ENCODE measurements at regions not wholly inside any gene's neighbourhood (a gene's known extent, or its start where the extent isn't known, plus 50 kb on each side); places are given as distances from the start of the nearest gene placed in this dataset.

DNA sequence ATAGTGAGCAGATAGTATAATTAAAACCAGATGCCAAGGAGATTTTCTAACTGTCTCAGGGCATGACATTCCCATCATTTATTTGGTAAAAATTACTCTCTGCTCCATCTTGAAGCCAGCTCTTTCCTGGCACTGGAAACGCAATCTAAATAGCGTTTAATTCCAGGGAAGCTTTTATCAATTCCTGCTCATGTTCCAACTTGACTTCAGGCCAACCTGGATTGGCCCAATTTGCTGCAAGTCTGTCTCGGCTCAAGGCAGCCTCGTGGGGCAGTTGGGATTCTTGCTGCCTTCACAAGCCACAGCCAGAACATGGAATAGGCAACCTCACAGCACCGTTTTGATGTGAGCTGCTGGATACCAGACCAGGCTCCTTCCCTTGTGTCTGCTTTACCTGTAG is 1255.9 kb downstream of the TBC1D22A start:
- Histone ChIP-seq H4K20me1 (ENCODE audit: insufficient read depth, low read length, poor library complexity, severe bottlenecking) (no peaks in the 10 kb centered on the region), H3K27me3 (ENCODE audit: insufficient read depth, low read length, poor library complexity, severe bottlenecking) (no peaks in the 10 kb centered on the region), H3F3A (ENCODE audit: low read depth) (no peaks in the 10 kb centered on the region), H2AFZ (ENCODE audit: low read length) (no peak overlapping the region), H3K4me1 (ENCODE audit: insufficient read depth, low read length, poor library complexity, severe bottlenecking) (no peaks in the 10 kb centered on the region), H3K79me2 (ENCODE audit: insufficient read depth, low read length) (no peaks in the 10 kb centered on the region), H3K4me3 (ENCODE audit: low read length, poor library complexity, severe bottlenecking) (no peak overlapping the region), H3K9ac (ENCODE audit: low read depth, low read length, poor library complexity, severe bottlenecking) (no peak overlapping the region), H3K9me2 (replicated peaks; ENCODE audit: low read depth, low read length) (no peaks in the 10 kb centered on the region), H3K4me2 (ENCODE audit: low read depth, low read length, poor library complexity, severe bottlenecking) (no peak overlapping the region), H3K36me3 (ENCODE audit: insufficient read depth, low read length) (no peaks in the 10 kb centered on the region), H3K9me3 (ENCODE audit: insufficient read depth, low read depth, low read length) (peaks cover 18% of the 10 kb centered on the region)
- TF ChIP-seq, protein P1, sequence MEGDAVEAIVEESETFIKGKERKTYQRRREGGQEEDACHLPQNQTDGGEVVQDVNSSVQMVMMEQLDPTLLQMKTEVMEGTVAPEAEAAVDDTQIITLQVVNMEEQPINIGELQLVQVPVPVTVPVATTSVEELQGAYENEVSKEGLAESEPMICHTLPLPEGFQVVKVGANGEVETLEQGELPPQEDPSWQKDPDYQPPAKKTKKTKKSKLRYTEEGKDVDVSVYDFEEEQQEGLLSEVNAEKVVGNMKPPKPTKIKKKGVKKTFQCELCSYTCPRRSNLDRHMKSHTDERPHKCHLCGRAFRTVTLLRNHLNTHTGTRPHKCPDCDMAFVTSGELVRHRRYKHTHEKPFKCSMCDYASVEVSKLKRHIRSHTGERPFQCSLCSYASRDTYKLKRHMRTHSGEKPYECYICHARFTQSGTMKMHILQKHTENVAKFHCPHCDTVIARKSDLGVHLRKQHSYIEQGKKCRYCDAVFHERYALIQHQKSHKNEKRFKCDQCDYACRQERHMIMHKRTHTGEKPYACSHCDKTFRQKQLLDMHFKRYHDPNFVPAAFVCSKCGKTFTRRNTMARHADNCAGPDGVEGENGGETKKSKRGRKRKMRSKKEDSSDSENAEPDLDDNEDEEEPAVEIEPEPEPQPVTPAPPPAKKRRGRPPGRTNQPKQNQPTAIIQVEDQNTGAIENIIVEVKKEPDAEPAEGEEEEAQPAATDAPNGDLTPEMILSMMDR (conservative IDR thresholded peaks at IDR 0.05; ENCODE audit: low read length), result no peak
- no peak for TF ChIP-seq EZH2phosphoT487 (IDR thresholded peaks at IDR 0.05; ENCODE audit: borderline replicate concordance)

DNA sequence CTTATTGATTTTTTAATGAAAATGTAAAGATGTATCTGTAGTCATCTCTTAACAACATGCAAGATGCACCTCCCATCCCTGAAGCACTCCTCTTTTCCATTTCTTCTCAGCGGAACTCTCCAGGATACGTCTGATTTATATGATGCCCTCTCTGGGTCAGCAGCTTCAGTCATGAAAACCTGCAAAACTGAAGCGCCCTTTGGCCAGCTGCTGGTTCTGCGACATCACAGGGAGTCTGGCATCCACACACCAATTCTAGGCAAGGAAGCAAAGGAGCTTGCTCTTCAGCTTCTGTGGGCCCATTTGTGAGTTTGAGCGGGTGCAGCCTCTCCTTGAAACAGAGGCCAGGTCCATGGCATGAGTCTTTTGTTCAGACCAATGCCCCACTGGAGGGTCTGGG is 1253.3 kb downstream of the TBC1D22A start:
- Histone ChIP-seq H3F3A (ENCODE audit: low read depth) (no peaks in the 10 kb centered on the region), H3K4me1 (ENCODE audit: insufficient read depth, low read length, poor library complexity, severe bottlenecking) (no peaks in the 10 kb centered on the region), H4K20me1 (ENCODE audit: insufficient read depth, low read length, poor library complexity, severe bottlenecking) (no peaks in the 10 kb centered on the region), H2AFZ (ENCODE audit: low read length) (no peak overlapping the region), H3K79me2 (ENCODE audit: insufficient read depth, low read length) (no peaks in the 10 kb centered on the region), H3K9me3 (ENCODE audit: insufficient read depth, low read depth, low read length) (peaks cover 18% of the 10 kb centered on the region; the same call in 1 of the 2 replicates), H3K4me3 (ENCODE audit: low read length, poor library complexity, severe bottlenecking) (no peak overlapping the region), H3K36me3 (ENCODE audit: insufficient read depth, low read length) (no peaks in the 10 kb centered on the region), H3K4me2 (ENCODE audit: low read depth, low read length, poor library complexity, severe bottlenecking) (no peak overlapping the region), H3K9ac (ENCODE audit: low read depth, low read length, poor library complexity, severe bottlenecking) (no peak overlapping the region), H3K27me3 (ENCODE audit: insufficient read depth, low read length, poor library complexity, severe bottlenecking) (no peaks in the 10 kb centered on the region), H3K9me2 (replicated peaks; ENCODE audit: low read depth, low read length) (no peaks in the 10 kb centered on the region)
- TF ChIP-seq, protein P1 (conservative IDR thresholded peaks at IDR 0.05; ENCODE audit: low read length), result no peak
- TF ChIP-seq EZH2phosphoT487 (IDR thresholded peaks at IDR 0.05; ENCODE audit: borderline replicate concordance), result no peak

DNA sequence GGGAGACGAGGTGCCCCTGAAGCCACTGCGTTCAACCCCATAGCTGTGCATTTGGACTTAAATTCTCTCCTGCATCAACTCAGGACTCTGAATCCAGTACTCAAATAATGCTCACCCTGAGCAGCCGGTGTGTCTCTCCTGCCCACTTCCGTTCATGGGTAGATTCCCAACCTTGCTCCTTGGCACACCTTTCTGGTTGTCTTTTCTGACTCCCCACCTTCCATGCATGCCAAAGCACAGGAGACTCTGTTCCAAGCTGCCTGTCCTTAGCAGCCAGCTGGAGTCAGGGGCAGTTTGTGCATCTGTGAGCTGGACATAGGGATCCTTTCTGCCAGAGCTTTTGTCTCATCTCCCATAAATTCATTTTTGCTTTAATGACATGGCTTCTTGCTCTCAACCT is 1242.5 kb downstream of the TBC1D22A start:
- H3K4me2 ChIP-seq (ENCODE audit: low read depth, low read length, poor library complexity, severe bottlenecking), result no peak overlapping the region
- no peaks in the 10 kb centered on the region for H3K4me1 ChIP-seq (ENCODE audit: insufficient read depth, low read length, poor library complexity, severe bottlenecking)
- no peaks in the 10 kb centered on the region for H4K20me1 ChIP-seq (ENCODE audit: insufficient read depth, low read length, poor library complexity, severe bottlenecking)
- H3K36me3 ChIP-seq (ENCODE audit: insufficient read depth, low read length), result no peaks in the 10 kb centered on the region
- H3K9me3 ChIP-seq (ENCODE audit: insufficient read depth, low read depth, low read length), result peaks cover 3% of the 10 kb centered on the region; the same call in 1 of the 2 replicates
- H3K79me2 ChIP-seq (ENCODE audit: insufficient read depth, low read length), result no peaks in the 10 kb centered on the region
- H3K9ac ChIP-seq (ENCODE audit: low read depth, low read length, poor library complexity, severe bottlenecking), result no peak overlapping the region
- H3K27me3 ChIP-seq (ENCODE audit: insufficient read depth, low read length, poor library complexity, severe bottlenecking), result no peaks in the 10 kb centered on the region
- H2AFZ ChIP-seq (ENCODE audit: low read length), result no peak overlapping the region
- H3K4me3 ChIP-seq (ENCODE audit: low read length, poor library complexity, severe bottlenecking), result no peak overlapping the region
- TF ChIP-seq, protein P1 (conservative IDR thresholded peaks at IDR 0.05; ENCODE audit: low read length), result no peak
- TF ChIP-seq EZH2phosphoT487 (IDR thresholded peaks at IDR 0.05; ENCODE audit: borderline replicate concordance), result no peak
- H3F3A ChIP-seq (ENCODE audit: low read depth), result no peaks in the 10 kb centered on the region
- H3K9me2 ChIP-seq (replicated peaks; ENCODE audit: low read depth, low read length), result no peaks in the 10 kb centered on the region
